ENCODE measurements at regions not wholly inside any gene's neighbourhood (a gene's known extent, or its start where the extent isn't known, plus 50 kb on each side); places are given as distances from the start of the nearest gene placed in this dataset.

DNA sequence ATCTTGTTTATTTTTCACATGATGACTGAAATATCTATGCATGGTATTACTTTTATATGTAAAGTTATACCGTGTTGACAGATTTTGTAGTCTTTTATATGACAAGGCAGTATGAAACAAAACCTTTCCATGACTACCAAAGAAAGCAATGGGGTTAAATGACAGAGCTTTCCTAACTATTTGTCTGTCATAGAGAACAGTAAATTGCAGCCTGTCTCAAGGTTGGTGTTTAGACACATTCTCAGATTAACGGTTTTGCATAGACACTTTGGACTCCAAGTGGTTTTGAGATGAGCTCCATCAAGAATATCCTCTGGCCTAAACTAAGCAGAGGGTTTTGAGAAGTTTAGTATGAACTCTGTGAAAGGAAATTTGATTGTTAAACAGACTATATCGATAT is 180.7 kb upstream of the TENM3 start:
- TF ChIP-seq, protein P1, sequence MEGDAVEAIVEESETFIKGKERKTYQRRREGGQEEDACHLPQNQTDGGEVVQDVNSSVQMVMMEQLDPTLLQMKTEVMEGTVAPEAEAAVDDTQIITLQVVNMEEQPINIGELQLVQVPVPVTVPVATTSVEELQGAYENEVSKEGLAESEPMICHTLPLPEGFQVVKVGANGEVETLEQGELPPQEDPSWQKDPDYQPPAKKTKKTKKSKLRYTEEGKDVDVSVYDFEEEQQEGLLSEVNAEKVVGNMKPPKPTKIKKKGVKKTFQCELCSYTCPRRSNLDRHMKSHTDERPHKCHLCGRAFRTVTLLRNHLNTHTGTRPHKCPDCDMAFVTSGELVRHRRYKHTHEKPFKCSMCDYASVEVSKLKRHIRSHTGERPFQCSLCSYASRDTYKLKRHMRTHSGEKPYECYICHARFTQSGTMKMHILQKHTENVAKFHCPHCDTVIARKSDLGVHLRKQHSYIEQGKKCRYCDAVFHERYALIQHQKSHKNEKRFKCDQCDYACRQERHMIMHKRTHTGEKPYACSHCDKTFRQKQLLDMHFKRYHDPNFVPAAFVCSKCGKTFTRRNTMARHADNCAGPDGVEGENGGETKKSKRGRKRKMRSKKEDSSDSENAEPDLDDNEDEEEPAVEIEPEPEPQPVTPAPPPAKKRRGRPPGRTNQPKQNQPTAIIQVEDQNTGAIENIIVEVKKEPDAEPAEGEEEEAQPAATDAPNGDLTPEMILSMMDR (IDR thresholded peaks at IDR 0.05), result no peak
- no peak for TF ChIP-seq POLR2A (IDR thresholded peaks at IDR 0.05)

All from heart left ventricle (tissue), 13 donors.